HepG2 (cell line): ENCODE measurements at regions not wholly inside any gene's neighbourhood (a gene's known extent, or its start where the extent isn't known, plus 50 kb on each side); places are given as distances from the start of the nearest gene placed in this dataset.

ENCODE experiments used
- ATAC-seq: fragments of 200-7000 bp; cut with Tn5 transposase; 3 replicates; pipeline ENCODE4 v1.9.1; 2020; ENCODE audit warnings: mild to moderate bottlenecking, moderate library complexity
- BruUV-seq: library from RNA; stranded (reverse); fragments of 400-500 nt; replicated peaks from 2 replicates; lab custom pipeline; 2021; lab: Mats Ljungman, UMichigan
- CTCF ChIA-PET: fragments of 300-600 bp; formaldehyde crosslinking; extraction: SDS; loops from one replicate; lab custom pipeline; 2021; ENCODE audit warnings: low total read pairs, inconsistent platforms, low intra/inter-chr PET ratio; lab: Yijun Ruan, JAX
- POLR2A ChIA-PET: fragments of 350-600 bp; sonication (Branson Sonifier 250); formaldehyde crosslinking; loops from one replicate; lab custom pipeline; 2020; ENCODE audit warnings: antibody characterized with exemption, inconsistent platforms; lab: Yijun Ruan, JAX
- DNase-seq: peaks from one replicate; pipeline ENCODE4 v3.0.0-alpha.2; 2015; ENCODE audit warnings: low spot score
- FAIRE-seq: peaks from 3 replicates; lab custom pipeline; 2011; peaks lifted over from hg19 to GRCh38; lab: Jason Lieb, UNC
- H2AFZ ChIP-seq: one replicate; pipeline ENCODE4 v1.6.1; 2011; ENCODE audit warnings: low read length, inconsistent platforms
- H3K27ac ChIP-seq: fragments of 300-600 bp; 3 replicates; pipeline ENCODE4 v1.8.0; 2011; ENCODE audit warnings: mixed run types, mild to moderate bottlenecking, mixed read lengths, low read length, inconsistent platforms; ENCODE audit not compliant: insufficient read depth; ENCODE audit errors: extremely low read length
- H3K27me3 ChIP-seq, 2 experiments: fragments of 200-600 bp in 1 of 2; 2 replicates in 1 of 2; 3 replicates in 1 of 2; pipeline versions ENCODE4 v1.6.0 to v1.8.0; 2011; ENCODE audit warnings: low read length in 2 of 2, mild to moderate bottlenecking in 2 of 2, moderate library complexity in 2 of 2, inconsistent platforms in 1 of 2; ENCODE audit not compliant: insufficient read depth in 2 of 2, control insufficient read depth in 1 of 2
- H3K36me3 ChIP-seq, 2 experiments: fragments of 200-600 bp in 1 of 2; replicated peaks in 1 of 2; 2 replicates in 1 of 2; 3 replicates in 1 of 2; pipeline versions ENCODE4 v1.5.1 to v1.8.0; 2011; ENCODE audit warnings: low read length in 2 of 2, inconsistent platforms in 1 of 2; ENCODE audit not compliant: insufficient read depth in 2 of 2, control insufficient read depth in 1 of 2
- H3K4me1 ChIP-seq: 2 replicates; pipeline ENCODE4 v1.5.1; 2012; ENCODE audit warnings: low read length, inconsistent platforms; ENCODE audit not compliant: insufficient read depth
- H3K4me2 ChIP-seq: 2 replicates; pipeline ENCODE4 v1.6.0; 2011; ENCODE audit warnings: low read depth, low read length, inconsistent platforms
- H3K4me3 ChIP-seq, 3 experiments: fragments of 200-600 bp in 1 of 3; sonication (generic), shearing (Covaris generic) in 1 of 3; replicated peaks in 1 of 3; 2 replicates each; pipeline ENCODE4 v1.5.1; 2011 to 2016; ENCODE audit warnings: low read length in 3 of 3, inconsistent platforms in 2 of 3, low read depth in 2 of 3, mild to moderate bottlenecking in 2 of 3, control low read depth in 1 of 3, mixed read lengths in 1 of 3; ENCODE audit not compliant: insufficient read depth in 1 of 3
- H3K79me2 ChIP-seq: one replicate; pipeline ENCODE4 v1.6.1; 2011; ENCODE audit warnings: low read length, inconsistent platforms; ENCODE audit not compliant: insufficient read depth
- H3K9ac ChIP-seq: 2 replicates; pipeline ENCODE4 v1.6.0; 2011; ENCODE audit warnings: mild to moderate bottlenecking, low read depth, low read length, inconsistent platforms; ENCODE audit not compliant: insufficient read depth
- H3K9me3 ChIP-seq: 2 replicates; pipeline ENCODE4 v1.5.1; 2012; ENCODE audit warnings: mild to moderate bottlenecking, low read length
- H4K20me1 ChIP-seq: 2 replicates; pipeline ENCODE4 v1.6.0; 2011; ENCODE audit warnings: inconsistent platforms, mild to moderate bottlenecking, low read length, moderate library complexity; ENCODE audit not compliant: insufficient read depth
- CAMTA2 ChIP-seq: sonication (generic); formaldehyde crosslinking; IDR thresholded peaks from 2 replicates; pipeline ENCODE4 v1.4.0; 2020; ENCODE audit warnings: mild to moderate bottlenecking, missing genetic modification reagents, borderline replicate concordance
- DPF2 ChIP-seq: sonication (generic); formaldehyde crosslinking; IDR thresholded peaks from 2 replicates; pipeline ENCODE4 v1.4.0; 2020; ENCODE audit warnings: mild to moderate bottlenecking, low read depth, missing genetic modification reagents, borderline replicate concordance
- FOXC1 ChIP-seq: sonication (generic); formaldehyde crosslinking; IDR thresholded peaks from 2 replicates; pipeline ENCODE4 v1.8.0; 2022; ENCODE audit warnings: mild to moderate bottlenecking, missing genetic modification reagents, borderline replicate concordance
- GABPB1 ChIP-seq: IDR thresholded peaks from 2 replicates; pipeline ENCODE4 v1.6.1; 2016; ENCODE audit warnings: mild to moderate bottlenecking, missing genetic modification reagents, moderate library complexity, missing compliant biosample characterization
- KLF11 ChIP-seq: IDR thresholded peaks from 2 replicates; pipeline ENCODE4 v1.6.1; 2016; ENCODE audit warnings: missing compliant biosample characterization
- MED13 ChIP-seq: sonication (generic); formaldehyde crosslinking; IDR thresholded peaks from 2 replicates; pipeline ENCODE4 v1.5.0; 2020; ENCODE audit warnings: missing genetic modification reagents
- NCOA5 ChIP-seq: sonication (generic); formaldehyde crosslinking; IDR thresholded peaks from 2 replicates; pipeline ENCODE4 v1.4.0; 2020; ENCODE audit warnings: missing genetic modification reagents
- POLR2AphosphoS2 ChIP-seq: IDR thresholded peaks from 2 replicates; pipeline ENCODE4 v1.6.1; 2011; ENCODE audit warnings: low read depth, low read length, improper control_type of control experiment
- SKIL ChIP-seq: sonication (generic); formaldehyde crosslinking; IDR thresholded peaks from 2 replicates; pipeline ENCODE4 v1.8.0; 2022; ENCODE audit warnings: missing genetic modification reagents, mild to moderate bottlenecking, moderate library complexity, borderline replicate concordance
- THAP11 ChIP-seq: IDR thresholded peaks from 2 replicates; pipeline ENCODE4 v1.6.1; 2016; ENCODE audit warnings: missing biosample characterization, missing genetic modification reagents
- ZBTB42 ChIP-seq: sonication (generic); formaldehyde crosslinking; IDR thresholded peaks from 2 replicates; pipeline ENCODE4 v1.5.0; 2020; ENCODE audit warnings: mild to moderate bottlenecking, missing genetic modification reagents
- ZBTB49 ChIP-seq: sonication (generic); formaldehyde crosslinking; IDR thresholded peaks from 2 replicates; pipeline ENCODE4 v1.4.0; 2020; ENCODE audit warnings: missing genetic modification reagents, borderline replicate concordance
- ZFY ChIP-seq: sonication (generic); formaldehyde crosslinking; IDR thresholded peaks from 2 replicates; pipeline ENCODE4 v1.4.0; 2020; ENCODE audit warnings: missing genetic modification reagents
- ZNF224 ChIP-seq: sonication (generic); formaldehyde crosslinking; IDR thresholded peaks from 2 replicates; pipeline ENCODE4 v1.5.0; 2020; ENCODE audit warnings: mild to moderate bottlenecking, missing genetic modification reagents
- ZNF343 ChIP-seq: sonication (generic); formaldehyde crosslinking; IDR thresholded peaks from 2 replicates; pipeline ENCODE4 v1.4.0; 2020; ENCODE audit warnings: mild to moderate bottlenecking, missing genetic modification reagents
- ZNF441 ChIP-seq: sonication (generic); formaldehyde crosslinking; IDR thresholded peaks from 2 replicates; pipeline ENCODE4 v1.7.0; 2021; ENCODE audit warnings: missing genetic modification reagents, borderline replicate concordance
- ZNF768 ChIP-seq: sonication (generic); formaldehyde crosslinking; IDR thresholded peaks from 2 replicates; pipeline ENCODE4 v1.4.0; 2020; ENCODE audit warnings: missing genetic modification reagents
- ZNF781 ChIP-seq: sonication (generic); formaldehyde crosslinking; IDR thresholded peaks from 2 replicates; pipeline ENCODE4 v1.5.1; 2020; ENCODE audit warnings: borderline replicate concordance, mild to moderate bottlenecking, missing genetic modification reagents; ENCODE audit errors: not compliant biosample characterization
- WGBS: methylation state at CpG from one replicate; pipeline ENCODE4 v1.1.6; 2017; ENCODE audit warnings: low lambda C conversion rate; 5-methylcytosine and 5-hydroxymethylcytosine counted together
- in situ Hi-C: cut with HindIII; loops from 2 replicates; pipeline ENCODE4 v1.10.0; 2017; ENCODE audit warnings: low pct_unique_long_range_greater_than_20kb; ENCODE audit not compliant: extremely low pct_ligation_motif_present
- intact Hi-C: fragments of 100-400 bp; cut with micrococcal nuclease; formaldehyde crosslinking; loops from one replicate; pipeline ENCODE4 v1.10.0; 2022; ENCODE audit not compliant: unreplicated experiment

DNA sequence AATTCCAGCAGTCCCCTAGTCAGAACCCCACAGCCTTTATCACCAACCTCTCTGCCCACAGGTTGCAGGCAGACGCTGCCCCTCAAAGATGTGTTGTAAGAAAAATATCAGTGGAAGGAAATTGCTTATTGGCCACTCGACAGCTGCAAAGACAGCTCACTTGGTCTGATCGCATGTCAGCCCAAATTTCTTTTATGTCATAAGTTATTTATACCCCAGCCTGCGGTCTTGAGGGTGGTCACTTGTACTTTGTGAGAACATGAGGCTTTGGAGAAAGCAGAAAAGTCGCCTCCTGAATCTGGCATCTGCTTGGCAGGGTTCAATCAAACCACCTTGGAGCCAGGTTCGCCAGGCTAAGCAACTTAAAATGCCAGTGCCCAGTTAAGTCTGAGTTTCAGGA lies 236.5 kb upstream of the CDH4 start:
- Histone ChIP-seq H4K20me1 (no peaks in the 10 kb centered on the region), H3K9me3 (peaks cover 19% of the 10 kb centered on the region), H3K36me3 (no peaks in the 10 kb centered on the region), H3K27me3 (no peaks in the 10 kb centered on the region), H3K4me3 (no peak overlapping the region), H3K9ac (no peak overlapping the region), H3K4me1 (no peaks in the 10 kb centered on the region), H3K4me2 (no peak overlapping the region), H3K79me2 (no peaks in the 10 kb centered on the region), H3K27ac (no peak overlapping the region), H2AFZ (no peak overlapping the region)
- ChIA-PET POLR2A (no interaction called here), CTCF (no interaction called here)
- intact Hi-C loops (no loop called here), in situ Hi-C loops (no loop called here)
- FAIRE-seq (no peak), ATAC-seq (no peak), DNase-seq (no peak)
- TF ChIP-seq KLF11 (CRISPR knock-in tag), result no peak
- no peak for TF ChIP-seq CAMTA2 (CRISPR knock-in tag)
- no peak for TF ChIP-seq MED13
- no peak for TF ChIP-seq POLR2AphosphoS2
- no peak for TF ChIP-seq SKIL
- no peak for TF ChIP-seq DPF2 (CRISPR knock-in tag)
- TF ChIP-seq ZNF441 (CRISPR knock-in tag), result no peak
- TF ChIP-seq NCOA5 (CRISPR knock-in tag), result no peak
- TF ChIP-seq FOXC1, result no peak
- TF ChIP-seq ZNF224 (CRISPR knock-in tag), result no peak
- TF ChIP-seq ZFY (CRISPR knock-in tag), result no peak
- no peak for TF ChIP-seq ZBTB49 (CRISPR knock-in tag)
- no peak for TF ChIP-seq ZNF768
- TF ChIP-seq ZNF781 (CRISPR knock-in tag), result no peak
- TF ChIP-seq THAP11 (CRISPR knock-in tag), result no peak
- no peak for TF ChIP-seq GABPB1
- TF ChIP-seq ZNF343 (CRISPR knock-in tag), result no peak
- TF ChIP-seq ZBTB42, result no peak
- WGBS, result 2% methylated on average over 6 of the region's 6 CpGs
- no TSS peak for BruUV-seq
